Smooth muscle cell (in vitro differentiated cells): ENCODE measurements at regions not wholly inside any gene's neighbourhood (a gene's known extent, or its start where the extent isn't known, plus 50 kb on each side); places are given as distances from the start of the nearest gene placed in this dataset.

Experiments
- DNase-seq: peaks from one replicate; lab custom pipeline; 2025; ENCODE audit not compliant: unreplicated experiment; lab: John Stamatoyannopoulos, UW
- H2AFZ ChIP-seq: fragments of 200-600 bp; sonication (generic); 2 replicates; pipeline ENCODE4 v1.6.0; 2016; ENCODE audit warnings: antibody characterized with exemption, low read depth, mild to moderate bottlenecking
- H3F3A ChIP-seq: fragments of 200-600 bp; sonication (generic); 2 replicates; pipeline ENCODE4 v1.6.0; 2017; ENCODE audit warnings: antibody characterized with exemption, low read depth
- H3K27ac ChIP-seq: fragments of 200-600 bp; sonication (generic); 2 replicates; pipeline ENCODE4 v1.5.1; 2016; ENCODE audit warnings: low read depth, mild to moderate bottlenecking
- H3K27me3 ChIP-seq: fragments of 200-600 bp; sonication (generic); 2 replicates; pipeline ENCODE4 v1.6.1; 2016; ENCODE audit warnings: low read depth, mild to moderate bottlenecking
- H3K36me3 ChIP-seq: fragments of 200-600 bp; sonication (generic); 2 replicates; pipeline ENCODE4 v1.5.1; 2016; ENCODE audit warnings: low read depth
- H3K4me1 ChIP-seq: fragments of 200-600 bp; sonication (generic); 2 replicates; pipeline ENCODE4 v1.5.1; 2016; ENCODE audit warnings: low read depth
- H3K4me2 ChIP-seq: fragments of 200-600 bp; sonication (generic); 2 replicates; pipeline ENCODE4 v1.6.0; 2016; ENCODE audit warnings: mild to moderate bottlenecking
- H3K4me3 ChIP-seq: fragments of 200-600 bp; sonication (generic); 2 replicates; pipeline ENCODE4 v1.5.1; 2016; ENCODE audit warnings: mild to moderate bottlenecking
- H3K79me2 ChIP-seq: fragments of 200-600 bp; sonication (generic); 2 replicates; pipeline ENCODE4 v1.6.0; 2016; ENCODE audit warnings: low read depth, mild to moderate bottlenecking
- H3K9ac ChIP-seq: fragments of 200-600 bp; sonication (generic); 2 replicates; pipeline ENCODE4 v1.6.0; 2016; ENCODE audit warnings: low read depth
- H3K9me3 ChIP-seq: fragments of 200-600 bp; sonication (generic); replicated peaks from 2 replicates; pipeline ENCODE4 v1.5.1; 2016; ENCODE audit warnings: low read depth
- H4K20me1 ChIP-seq: fragments of 200-600 bp; sonication (generic); 2 replicates; pipeline ENCODE4 v1.6.0; 2016; ENCODE audit warnings: low read depth
- CTCF ChIP-seq: fragments of 200-600 bp; sonication (generic); IDR thresholded peaks from 2 replicates; pipeline ENCODE4 v1.5.1; 2017; ENCODE audit warnings: borderline replicate concordance, mild to moderate bottlenecking, antibody characterized with exemption; ENCODE audit not compliant: insufficient read depth, poor library complexity, severe bottlenecking
- WGBS: methylation state at CpG from one replicate; pipeline ENCODE4 v1.1.7; 2016; ENCODE audit warnings: low lambda C conversion rate; 5-methylcytosine and 5-hydroxymethylcytosine counted together

GRCh38 chr4:31548823-31549222 is 828.7 kb downstream of the PCDH7 start:
- Histone ChIP-seq H3K79me2 (no peaks in the 10 kb centered on the region), H3K4me3 (no peak overlapping the region), H4K20me1 (no peaks in the 10 kb centered on the region), H3K4me2 (no peak overlapping the region), H3K9ac (no peak overlapping the region), H3F3A (no peaks in the 10 kb centered on the region), H3K9me3 (no peaks in the 10 kb centered on the region), H3K27me3 (peaks cover 70% of the 10 kb centered on the region), H2AFZ (no peak overlapping the region), H3K27ac (no peak overlapping the region), H3K4me1 (no peaks in the 10 kb centered on the region), H3K36me3 (no peaks in the 10 kb centered on the region)
- 77% methylated on average over 2 of the region's 2 CpGs for WGBS
- no peak for TF ChIP-seq CTCF
- DNase-seq = no peak

- Histone ChIP-seq H3K4me3 (no peak overlapping the region), H3K27me3 (peaks cover 71% of the 10 kb centered on the region), H3K9me3 (no peaks in the 10 kb centered on the region), H3K9ac (no peak overlapping the region), H4K20me1 (no peaks in the 10 kb centered on the region), H3K4me2 (no peak overlapping the region), H3F3A (no peaks in the 10 kb centered on the region), H3K4me1 (no peaks in the 10 kb centered on the region), H2AFZ (no peak overlapping the region), H3K27ac (no peak overlapping the region), H3K79me2 (no peaks in the 10 kb centered on the region), H3K36me3 (no peaks in the 10 kb centered on the region)
- DNase-seq = no peak
- 100% methylated on average over 1 of the region's 1 CpG for WGBS
- TF ChIP-seq CTCF = no peak
Observed at GRCh38 chr4:31549256-31549655, 829.1 kb downstream of the PCDH7 start.

GRCh38 chr4:31557437-31557836 is 837.3 kb downstream of the PCDH7 start:
- no peak for DNase-seq
- H3F3A ChIP-seq = no peaks in the 10 kb centered on the region

More at GRCh38 chr4:31557437-31557836, 837.3 kb downstream of the PCDH7 start:
- H2AFZ ChIP-seq = no peak overlapping the region
- WGBS = 88% methylated on average over 2 of the region's 2 CpGs
- H3K4me2 ChIP-seq = no peak overlapping the region
- H3K27me3 ChIP-seq = peaks cover 54% of the 10 kb centered on the region
- no peaks in the 10 kb centered on the region for H3K79me2 ChIP-seq
- no peaks in the 10 kb centered on the region for H4K20me1 ChIP-seq
- no peak overlapping the region for H3K4me3 ChIP-seq
- no peaks in the 10 kb centered on the region for H3K4me1 ChIP-seq
- H3K9ac ChIP-seq = no peak overlapping the region
- H3K36me3 ChIP-seq = no peaks in the 10 kb centered on the region
- no peaks in the 10 kb centered on the region for H3K9me3 ChIP-seq
- H3K27ac ChIP-seq = no peak overlapping the region
- TF ChIP-seq CTCF = no peak
